HT1080 (cell line): ENCODE measurements at regions not wholly inside any gene's neighbourhood (a gene's known extent, or its start where the extent isn't known, plus 50 kb on each side); places are given as distances from the start of the nearest gene placed in this dataset.
"Not testable (repeated sequence)": the region's sequence is repeated elsewhere in the genome, so short reads cannot be mapped to it uniquely, and the experiment has no call there.

Experiments used
- DNase-seq: peaks from one replicate; pipeline ENCODE4 v3.0.0-alpha.2; 2015; ENCODE audit warnings: low read depth

DNA sequence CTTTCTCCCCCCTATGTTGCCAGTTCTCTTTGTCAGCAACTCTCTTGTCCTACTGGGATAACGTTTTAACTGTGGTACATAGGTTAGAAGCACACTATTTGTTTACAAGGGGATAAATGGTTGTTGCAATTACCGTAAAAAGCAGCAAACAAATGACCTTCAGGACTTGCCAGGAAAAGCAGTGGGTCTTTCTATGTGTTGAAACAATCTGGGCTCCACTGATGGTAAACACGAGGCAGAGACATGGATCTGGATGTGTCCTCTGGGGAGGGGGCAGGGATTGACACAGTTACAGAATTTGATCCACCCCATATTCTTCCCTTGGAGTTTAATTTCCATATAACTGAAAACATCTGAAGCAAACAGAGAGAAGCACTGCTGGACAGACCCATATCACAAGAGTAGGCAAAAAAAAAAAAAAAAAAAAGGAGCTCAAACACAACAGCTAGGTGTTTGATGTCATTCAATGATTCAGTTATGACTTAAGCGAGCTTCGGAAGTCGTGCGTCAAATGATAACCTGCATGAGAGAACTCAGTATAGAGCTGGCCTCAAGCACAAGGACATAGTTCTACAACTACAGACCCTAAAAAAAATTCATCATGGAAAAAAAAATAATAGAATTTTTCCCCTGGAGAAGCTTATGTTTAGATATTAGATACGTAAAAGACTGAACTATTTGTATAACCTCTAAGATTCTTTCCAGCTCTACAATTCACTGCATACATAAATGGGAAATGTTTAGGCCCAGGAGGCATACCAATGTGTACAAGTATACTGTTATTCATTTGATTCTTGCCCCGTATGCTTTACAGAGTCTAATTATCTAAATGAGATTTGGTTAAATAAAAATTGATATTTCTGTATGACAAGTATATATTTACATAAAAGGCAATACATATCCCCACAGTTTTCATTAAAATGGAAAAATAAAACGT, 127.7 kb downstream of the ALDH8A1 start:
- DNase-seq = no peak

DNA sequence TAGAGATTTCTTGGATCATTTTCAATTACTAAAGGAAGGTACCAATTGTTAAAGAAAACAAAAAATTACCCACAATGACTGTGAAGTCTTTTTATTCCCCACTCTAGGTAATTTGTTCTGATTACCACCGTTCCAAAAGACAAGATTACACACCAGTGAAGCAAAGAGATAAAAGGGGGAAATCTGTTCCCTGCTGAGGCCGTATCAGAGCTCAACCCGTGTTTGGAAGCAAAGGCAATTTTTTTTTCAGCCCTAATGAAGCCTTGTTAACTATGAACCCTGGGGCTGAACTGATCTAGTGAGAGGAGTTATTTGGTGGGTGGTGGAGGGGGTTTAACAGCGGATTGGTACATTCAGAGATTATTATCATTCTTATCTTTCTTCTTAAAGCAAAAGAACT, 128.5 kb downstream of the ALDH8A1 start:
- DNase-seq = no peak

DNA sequence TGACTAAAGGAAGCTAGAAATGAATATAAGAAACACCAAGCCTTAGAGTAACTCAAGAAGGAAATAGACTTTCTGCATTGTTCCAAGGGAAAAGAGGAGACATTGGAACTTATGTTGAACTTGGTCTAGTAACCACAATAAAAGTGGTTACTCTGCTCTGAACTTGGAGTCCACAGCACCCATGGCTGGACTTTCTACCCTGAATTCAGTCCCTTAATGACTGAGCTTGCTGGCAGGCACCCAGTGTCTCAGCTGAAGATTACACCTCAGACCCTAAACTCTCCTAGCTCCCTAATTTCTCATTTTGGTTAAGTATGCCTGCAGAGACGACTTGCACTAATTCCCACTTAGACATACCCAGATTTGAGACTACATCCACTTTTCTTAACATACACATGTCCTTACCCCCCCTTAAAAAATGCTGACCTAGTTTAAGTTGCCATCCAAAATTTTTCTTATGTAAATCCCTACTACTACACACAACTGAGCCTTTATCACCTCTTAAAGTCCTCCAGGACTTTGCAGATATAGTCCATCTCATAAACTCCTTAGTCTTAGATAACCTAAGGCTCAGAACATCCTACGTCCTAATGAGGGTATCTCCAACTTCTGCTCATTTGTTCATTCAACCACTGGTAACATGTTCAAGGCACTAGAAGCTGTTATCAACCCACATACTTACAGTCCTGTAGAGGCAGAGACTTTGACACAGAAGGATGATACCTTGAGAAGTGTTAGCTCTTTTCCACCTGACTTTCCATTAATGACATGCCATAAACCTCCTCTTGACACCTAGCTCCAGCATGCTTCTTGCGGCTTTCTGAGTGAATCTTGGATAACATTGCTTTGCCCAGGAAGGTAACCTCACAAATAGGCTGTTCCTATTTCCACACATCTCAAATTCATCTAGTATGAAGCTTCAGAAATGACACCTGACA, 129.8 kb downstream of the ALDH8A1 start:
- DNase-seq = no peak

DNA sequence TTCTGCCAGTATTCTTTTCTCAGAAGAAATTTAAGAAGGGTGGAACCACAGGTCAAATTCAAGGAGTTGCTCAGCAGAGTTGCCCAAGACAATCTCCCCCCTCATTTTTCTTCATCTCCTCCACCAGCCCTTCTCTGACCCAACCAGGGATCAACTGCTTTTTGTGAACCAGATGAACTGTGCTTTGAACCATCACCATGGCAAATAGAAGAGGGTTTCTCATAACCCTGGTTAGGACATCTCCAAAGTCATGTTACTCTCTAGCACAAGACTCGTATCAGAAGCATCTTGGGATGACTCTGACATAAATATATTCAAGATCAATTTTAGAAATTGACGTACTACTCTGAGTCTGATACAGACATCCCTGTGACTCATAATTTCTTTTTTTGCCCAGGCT, 130.7 kb downstream of the ALDH8A1 start:
- DNase-seq = no peak

DNA sequence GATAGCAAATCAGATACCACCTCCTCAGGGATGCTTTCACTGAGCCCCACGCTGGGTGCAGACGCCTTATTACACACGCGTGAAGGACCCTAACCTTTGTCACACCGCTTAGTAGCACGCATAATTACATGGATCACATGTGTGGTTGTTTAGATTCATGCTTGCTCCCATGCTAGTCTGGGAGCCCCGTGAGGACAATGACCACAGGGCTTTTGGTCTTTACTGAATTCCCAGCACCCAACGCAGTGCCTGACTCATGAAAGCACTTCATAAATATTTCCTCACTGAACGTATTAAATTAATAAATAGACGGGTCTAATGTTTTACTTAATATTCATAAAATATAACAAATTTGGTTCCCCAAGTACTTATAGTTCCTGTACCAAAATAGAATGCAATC, 132.5 kb downstream of the ALDH8A1 start:
- no peak for DNase-seq

DNA sequence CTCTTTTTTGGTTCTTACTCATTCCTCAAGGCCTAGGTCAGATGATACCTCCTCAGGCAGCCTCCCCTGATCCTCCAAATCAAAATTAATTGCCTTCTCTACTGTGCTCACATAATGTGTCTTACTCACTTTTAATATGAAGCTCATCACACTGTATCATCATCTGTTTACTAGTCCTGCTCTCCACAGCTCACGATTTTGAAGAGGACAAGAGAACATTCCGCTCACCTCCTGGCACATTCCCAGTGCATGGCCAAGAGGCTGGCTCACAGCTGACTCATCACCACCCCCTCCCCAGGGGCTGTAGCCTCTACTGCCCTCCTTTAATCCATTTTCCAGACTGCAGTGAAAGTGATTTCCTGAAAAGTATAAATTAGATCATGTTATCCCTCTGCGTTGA, 133.1 kb downstream of the ALDH8A1 start:
- DNase-seq = peak; percentile 46

DNA sequence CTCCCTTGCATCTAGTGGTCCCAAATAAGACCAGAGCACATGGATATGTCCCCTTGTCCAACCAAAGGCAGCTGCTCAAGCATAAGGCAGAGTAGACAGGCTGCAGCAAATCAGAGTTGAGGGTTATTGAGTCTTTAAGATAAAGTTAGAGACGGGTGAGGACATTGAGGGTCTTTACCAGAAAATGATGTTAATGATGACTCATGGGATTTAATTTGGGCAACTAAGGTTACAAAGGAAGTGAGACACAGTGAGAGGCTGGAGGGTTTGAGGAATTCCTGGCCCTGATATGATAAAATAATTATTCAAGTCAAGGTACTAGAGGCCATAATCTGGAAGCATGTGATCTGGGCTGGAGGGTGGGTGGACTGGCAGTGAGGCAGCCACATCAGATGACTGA, 133.6 kb downstream of the ALDH8A1 start:
- peak; percentile 40 for DNase-seq

DNA sequence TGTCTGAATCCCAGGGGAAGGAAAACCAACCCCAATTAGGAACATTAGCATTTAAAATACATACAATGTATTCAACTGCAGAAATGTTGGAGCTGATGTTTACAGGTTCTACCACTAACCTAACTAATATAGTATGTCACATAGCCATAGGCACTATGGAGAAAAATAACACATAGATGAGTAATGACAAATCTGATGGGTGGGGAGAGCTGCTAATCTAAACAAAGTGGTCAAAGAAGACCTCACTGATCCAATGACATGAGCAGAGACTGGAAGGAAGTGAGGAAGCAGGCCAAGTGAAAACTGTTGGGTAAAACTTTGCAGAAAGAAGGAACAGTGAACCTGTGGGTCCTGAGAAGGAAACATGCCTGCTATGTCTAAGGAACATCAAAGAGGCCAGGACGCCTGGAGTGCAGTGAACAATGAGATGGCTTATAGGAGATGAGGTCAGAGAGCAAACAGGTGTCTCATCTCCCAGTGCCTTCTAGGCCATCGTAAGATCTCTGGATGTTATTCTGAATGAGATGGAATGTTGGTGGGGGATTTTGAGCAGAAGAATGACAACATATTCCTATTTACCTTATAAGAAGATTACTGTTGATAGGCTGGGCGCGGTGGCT, 135.7 kb downstream of the ALDH8A1 start:
- DNase-seq = peak; percentile 78

DNA sequence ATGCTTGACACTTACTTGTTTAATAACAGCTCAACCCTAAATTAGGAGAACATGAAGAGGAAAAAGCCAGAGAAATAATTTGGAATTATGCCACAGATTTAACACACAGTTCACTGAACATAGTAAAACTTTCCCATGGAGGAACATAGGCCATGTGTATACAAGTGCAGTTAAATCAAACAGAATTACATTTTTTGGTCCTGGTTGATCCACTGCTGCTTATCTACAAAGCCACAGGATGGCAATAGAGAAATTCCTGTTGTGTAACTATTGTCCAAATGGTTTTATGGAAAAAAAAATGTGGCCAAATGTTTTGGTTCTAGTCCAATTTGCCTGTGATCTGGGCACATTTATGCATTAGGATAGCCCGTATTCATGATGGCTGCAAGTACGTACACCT, 136.8 kb downstream of the ALDH8A1 start:
- DNase-seq = no peak

DNA sequence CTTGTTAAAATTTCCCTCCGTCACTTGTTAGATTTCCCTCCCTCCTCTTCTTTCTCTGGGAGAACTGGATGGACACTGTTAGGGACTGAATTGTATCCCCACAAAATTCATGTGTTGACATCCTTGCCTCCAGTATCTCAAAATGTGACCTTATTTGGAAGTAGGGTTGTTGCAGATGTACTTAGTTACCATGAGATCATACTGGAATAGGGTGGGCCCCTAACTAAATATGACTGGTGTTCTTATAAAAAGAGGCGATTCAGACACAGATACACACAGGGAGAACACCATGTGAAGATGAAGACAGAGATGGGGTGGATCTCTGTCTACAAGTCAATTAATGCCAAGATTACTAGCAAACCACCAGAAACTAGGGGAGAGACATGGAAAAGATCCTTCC, 139.5 kb downstream of the ALDH8A1 start:
- no peak for DNase-seq

DNA sequence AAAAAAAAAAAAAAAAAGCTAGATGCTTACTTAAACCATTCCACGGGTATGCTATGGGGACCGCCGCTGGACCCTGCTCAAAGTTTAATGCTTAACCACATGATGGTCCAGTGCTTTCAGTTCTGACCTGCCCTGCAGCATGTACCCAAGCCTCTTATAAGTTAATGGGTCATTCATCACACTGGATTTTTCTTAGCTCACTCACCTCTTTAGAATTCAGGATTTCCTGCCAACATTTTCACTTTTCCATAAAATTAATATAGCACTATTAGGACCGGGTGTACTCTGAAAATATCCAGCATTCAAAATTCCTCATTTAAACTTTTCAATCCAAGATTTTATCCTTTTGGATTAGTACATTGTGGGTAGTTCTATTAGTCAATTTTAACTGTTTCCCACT, 140.8 kb downstream of the ALDH8A1 start:
- no peak for DNase-seq

DNA sequence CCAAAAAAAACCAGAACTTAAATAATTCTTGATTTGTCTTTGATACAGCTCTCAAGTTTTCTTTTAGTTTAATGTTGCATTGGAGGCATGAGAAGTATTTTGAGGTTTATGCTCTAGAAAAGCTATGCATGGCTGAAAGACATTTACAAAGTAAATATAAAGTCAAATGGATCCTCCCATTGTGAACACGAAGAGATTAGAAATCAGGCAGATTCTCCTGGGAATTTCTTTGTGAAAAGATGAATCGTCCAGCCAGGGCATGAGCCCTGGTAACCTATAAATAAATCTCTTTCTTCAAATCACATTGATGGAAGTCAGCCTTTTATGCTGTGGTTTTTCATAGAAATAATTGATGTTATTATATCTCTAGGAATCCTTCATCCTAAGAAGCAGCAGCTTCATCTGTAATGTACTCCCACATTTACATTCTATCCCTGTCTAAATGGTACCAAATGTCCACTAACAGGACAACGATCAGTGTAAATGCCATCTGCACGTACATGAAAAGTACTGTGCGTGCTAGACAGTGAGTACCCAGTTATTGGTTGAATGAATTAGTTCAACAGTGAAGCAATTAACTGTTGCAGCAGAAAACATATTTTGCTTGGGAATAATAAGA, 143.6 kb downstream of the ALDH8A1 start:
- DNase-seq = no peak

DNA sequence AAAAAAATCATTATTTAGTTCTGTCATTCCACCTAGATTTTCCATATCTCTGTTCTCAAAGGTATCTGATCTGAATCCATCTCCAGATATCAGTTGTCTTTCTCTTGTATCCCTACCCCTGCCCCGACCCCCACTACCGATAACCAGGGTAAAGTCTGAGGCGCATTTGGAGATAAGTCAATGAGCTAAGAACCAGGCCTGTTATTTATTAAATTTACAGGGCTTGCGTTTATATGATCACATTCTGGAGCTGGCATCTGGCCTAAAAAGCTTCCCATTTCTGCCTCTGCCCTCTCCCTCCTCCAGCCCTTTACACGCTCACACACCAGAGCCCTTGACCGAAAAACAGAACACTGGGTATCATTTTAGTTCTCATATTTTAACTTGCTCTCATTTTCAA, 144.7 kb downstream of the ALDH8A1 start:
- no peak for DNase-seq

DNA sequence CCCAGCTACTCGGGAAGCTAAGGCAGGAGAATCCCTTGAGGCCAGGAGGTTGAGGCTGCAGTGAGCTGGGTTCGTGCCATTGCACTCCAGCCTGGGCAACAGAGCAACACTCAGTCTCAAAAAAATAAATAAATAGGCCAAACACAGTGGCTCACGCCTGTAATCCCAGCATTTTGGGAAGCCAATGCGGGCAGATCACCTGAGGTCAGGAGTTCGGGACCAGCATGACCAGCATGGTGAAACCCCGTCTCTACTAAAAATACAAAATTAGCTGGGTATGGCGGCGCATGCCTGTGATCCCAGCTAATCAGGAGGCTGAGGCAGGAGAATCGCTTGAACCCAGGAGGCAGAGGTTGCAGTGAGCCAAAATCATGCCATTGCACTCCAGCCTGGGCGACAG, 145.6 kb downstream of the ALDH8A1 start:
- DNase-seq = not testable (repeated sequence)

DNA sequence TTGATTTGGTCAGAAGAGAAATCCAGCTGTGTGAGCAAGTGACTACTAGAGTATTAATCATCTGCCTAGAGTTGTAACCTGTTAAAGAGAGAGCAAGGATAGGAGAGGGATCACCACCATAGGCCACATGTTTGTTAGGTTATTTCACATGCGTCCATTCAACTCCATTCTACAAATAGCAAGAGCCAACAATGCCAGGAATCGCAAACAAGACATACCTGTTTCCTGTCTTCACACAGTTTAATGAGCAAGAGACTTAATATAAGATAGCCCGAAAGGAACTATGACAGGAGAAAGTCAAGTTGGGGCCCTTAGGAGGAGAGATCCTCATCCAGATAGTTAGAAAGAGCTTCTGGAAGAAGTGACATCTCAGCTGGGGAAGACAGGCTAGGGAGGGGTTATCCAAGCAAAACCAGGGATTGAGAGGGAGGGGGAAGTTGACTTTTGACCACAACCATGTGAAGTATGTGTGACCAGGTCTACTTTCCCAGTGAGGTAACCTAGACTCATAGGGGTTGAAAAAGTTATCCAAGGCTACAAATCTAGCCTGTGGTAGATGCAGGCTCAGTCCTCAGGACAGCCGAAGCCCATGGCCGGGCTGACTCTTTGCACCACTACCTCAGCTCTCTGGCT, 147.4 kb downstream of the ALDH8A1 start:
- peak; percentile 48 for DNase-seq

DNA sequence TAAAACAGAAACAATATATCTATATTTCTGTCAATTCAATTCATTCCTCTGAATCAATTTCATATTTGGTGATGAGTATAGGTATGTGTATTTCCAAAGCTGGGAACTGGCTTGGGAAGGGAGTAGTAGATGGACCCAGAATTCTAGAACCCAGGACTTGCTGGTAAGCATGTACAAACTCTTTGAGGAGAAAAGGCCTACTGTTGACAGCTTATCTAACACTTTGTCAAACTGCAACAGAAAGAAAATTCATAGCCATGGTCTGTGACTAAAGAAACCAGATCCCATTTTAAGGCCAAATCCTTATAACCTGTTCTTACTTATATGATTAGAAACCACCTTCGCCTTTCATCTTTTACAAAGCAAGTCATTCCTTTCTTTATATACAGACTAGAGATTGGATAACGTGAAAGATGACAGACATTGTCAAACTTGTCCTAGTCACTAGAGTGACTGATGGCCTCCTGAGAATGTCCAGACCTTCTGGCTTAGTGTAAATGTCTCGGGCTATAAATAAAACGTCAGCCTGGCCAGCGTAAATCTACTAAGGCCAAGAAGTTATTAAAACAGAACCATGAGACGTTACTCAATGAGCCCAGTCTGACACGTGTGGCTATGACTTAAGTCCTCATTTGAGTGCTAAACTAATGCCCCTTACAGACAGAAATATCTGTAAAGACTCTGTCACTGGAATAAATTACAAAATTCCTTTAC, 152.3 kb downstream of the ALDH8A1 start:
- no peak for DNase-seq

DNA sequence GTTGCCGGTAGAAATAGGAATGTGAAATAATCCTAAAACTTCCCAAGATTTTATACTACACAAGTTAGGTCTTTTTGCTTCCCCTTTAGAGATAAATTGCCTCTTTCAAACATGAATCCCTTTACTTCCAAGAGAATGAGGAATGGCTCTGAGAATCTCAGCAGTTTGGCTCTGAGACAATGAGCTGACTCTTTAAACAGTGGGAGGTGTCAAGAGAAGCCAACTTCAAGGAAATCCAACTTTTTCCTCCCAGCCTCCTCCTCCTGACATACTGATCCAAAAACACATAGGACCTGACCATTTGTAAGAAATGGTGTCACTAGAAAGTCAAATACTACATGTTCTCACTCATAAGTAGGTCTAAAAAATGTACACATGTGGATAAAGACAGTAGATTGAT, 154.2 kb downstream of the ALDH8A1 start:
- DNase-seq = no peak

DNA sequence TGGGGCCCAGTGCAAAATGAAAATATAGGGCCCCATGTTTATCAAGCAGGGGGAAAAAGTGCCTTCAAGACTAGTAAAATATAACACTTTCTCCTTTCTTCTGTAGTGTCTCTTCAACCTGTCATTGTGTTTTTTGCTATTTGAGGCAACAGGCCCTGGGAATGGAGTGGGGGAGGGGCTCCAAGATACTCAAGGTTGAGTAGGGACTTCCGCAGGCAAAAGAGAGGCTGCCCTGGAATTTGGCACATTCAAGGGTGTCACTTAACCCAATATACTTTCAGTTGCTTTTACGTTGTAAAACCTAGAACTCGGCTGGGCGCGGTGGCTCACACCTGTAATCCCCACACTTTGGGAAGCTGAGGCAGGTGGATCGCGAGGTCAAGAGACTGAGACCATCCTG, 154.9 kb downstream of the ALDH8A1 start:
- no peak for DNase-seq

DNA sequence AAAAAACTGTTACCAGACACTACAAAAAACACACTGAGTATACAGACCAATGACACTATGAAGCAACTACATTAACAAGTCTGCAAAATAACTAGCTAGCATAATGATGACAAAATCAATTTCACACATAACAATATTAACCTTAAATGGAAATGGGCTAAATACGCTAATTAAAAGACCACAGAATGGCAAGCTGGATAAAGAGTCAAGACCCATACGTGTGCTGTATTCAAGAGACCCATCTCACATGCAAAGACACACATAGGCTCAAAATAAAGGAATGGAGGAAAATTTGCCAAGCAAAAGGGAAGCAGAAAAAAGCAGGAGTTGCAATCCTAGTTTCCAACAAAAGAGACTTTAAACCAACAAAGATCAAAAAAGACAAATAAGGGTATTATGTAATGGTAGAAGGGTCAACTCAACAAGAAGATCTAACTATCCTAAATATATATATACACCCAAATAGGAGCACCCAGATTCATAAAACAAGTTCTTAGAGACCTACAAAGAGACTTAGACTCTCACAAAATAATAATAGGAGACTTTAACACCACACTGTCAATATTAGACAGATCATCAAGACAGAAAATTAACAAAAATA, 158.6 kb downstream of the ALDH8A1 start:
- DNase-seq = not testable (repeated sequence)
